Panc1 (cell line): ENCODE measurements at regions not wholly inside any gene's neighbourhood (a gene's known extent, or its start where the extent isn't known, plus 50 kb on each side); places are given as distances from the start of the nearest gene placed in this dataset.

Experiments used
- ATAC-seq: fragments of 200-7000 bp; cut with Tn5 transposase; 2 replicates; pipeline ENCODE4 v1.9.1; 2020; ENCODE audit warnings: mild to moderate bottlenecking, moderate library complexity
- BruUV-seq: library from RNA; stranded (reverse); fragments of 400-500 nt; replicated peaks from 2 replicates; lab custom pipeline; 2021; lab: Mats Ljungman, UMichigan
- CTCF ChIA-PET: fragments of 300-600 bp; sonication (Branson Sonifier 250); formaldehyde crosslinking; loops from one replicate; lab custom pipeline; 2022; ENCODE audit warnings: antibody characterized with exemption; lab: Charles Lee
- POLR2A ChIA-PET: fragments of 300-600 bp; sonication (Branson Sonifier 250); formaldehyde crosslinking; loops from one replicate; lab custom pipeline; 2022; ENCODE audit warnings: antibody characterized with exemption; lab: Charles Lee
- DNase-seq: peaks from one replicate; pipeline ENCODE4 v3.0.0-alpha.2; 2010; ENCODE audit warnings: low read depth, low spot score
- H3K27ac ChIP-seq: 2 replicates; pipeline ENCODE4 v1.5.1; 2011; ENCODE audit warnings: mild to moderate bottlenecking, low read length, inconsistent platforms
- H3K27me3 ChIP-seq: fragments of 200-500 bp; sonication (Bioruptor generic); 2 replicates; pipeline ENCODE4 v1.6.0; 2014; ENCODE audit warnings: low read length, inconsistent platforms; ENCODE audit not compliant: control insufficient read depth, insufficient read depth
- H3K36me3 ChIP-seq: fragments of 200-500 bp; sonication (Bioruptor generic); 2 replicates; pipeline ENCODE4 v1.5.1; 2014; ENCODE audit warnings: inconsistent platforms, mild to moderate bottlenecking, low read length, moderate library complexity; ENCODE audit not compliant: control insufficient read depth, insufficient read depth
- H3K4me1 ChIP-seq: 2 replicates; pipeline ENCODE4 v1.5.1; 2011; ENCODE audit warnings: inconsistent platforms, mild to moderate bottlenecking, low read length, moderate library complexity; ENCODE audit not compliant: control insufficient read depth, insufficient read depth
- H3K4me3 ChIP-seq, 2 experiments: 2 replicates each; pipeline ENCODE4 v1.5.1; 2011 to 2012; ENCODE audit warnings: low read depth in 2 of 2, low read length in 2 of 2, mild to moderate bottlenecking in 2 of 2, inconsistent platforms in 1 of 2, moderate library complexity in 1 of 2
- H3K9me3 ChIP-seq: fragments of 200-500 bp; sonication (Bioruptor generic); 2 replicates; pipeline ENCODE4 v1.5.1; 2014; ENCODE audit warnings: low read depth, mild to moderate bottlenecking, inconsistent platforms, low read length, moderate library complexity; ENCODE audit not compliant: control insufficient read depth, insufficient read depth
- POLR2AphosphoS5 ChIP-seq: IDR thresholded peaks from 2 replicates; pipeline ENCODE4 v1.6.1; 2012; ENCODE audit warnings: mild to moderate bottlenecking, low read depth, low read length, moderate library complexity
- REST ChIP-seq, 2 experiments: IDR thresholded peaks; 2 replicates each; pipeline ENCODE4 v1.6.1; 2011 to 2012; ENCODE audit warnings: low read depth in 2 of 2, control low read depth in 1 of 2, low read length in 1 of 2, mild to moderate bottlenecking in 1 of 2, moderate library complexity in 1 of 2; ENCODE audit not compliant: insufficient read depth in 1 of 2
- SIN3A ChIP-seq: IDR thresholded peaks from 2 replicates; pipeline ENCODE4 v1.6.1; 2012; ENCODE audit warnings: low read depth, mild to moderate bottlenecking, low read length, moderate library complexity, borderline replicate concordance; ENCODE audit not compliant: insufficient read depth
- TCF7L2 ChIP-seq: IDR thresholded peaks from 2 replicates; pipeline ENCODE4 v1.6.1; 2011; ENCODE audit warnings: mild to moderate bottlenecking, low read depth, low read length, inconsistent platforms
- in situ Hi-C: cut with HindIII; loops from 2 replicates; pipeline ENCODE4 v1.10.0; 2016; ENCODE audit warnings: low sequenced_read_pairs, low pct_unique_long_range_greater_than_20kb
- intact Hi-C: fragments of 100-400 bp; cut with micrococcal nuclease; formaldehyde crosslinking; loops from one replicate; pipeline ENCODE4 v1.10.0; 2022; ENCODE audit not compliant: unreplicated experiment
- TF ChIP-seq, protein P1 (sequence below): fragments of 450-650 bp; IDR thresholded peaks from 2 replicates; pipeline ENCODE4 v1.5.1; 2017; ENCODE audit warnings: mild to moderate bottlenecking

DNA sequence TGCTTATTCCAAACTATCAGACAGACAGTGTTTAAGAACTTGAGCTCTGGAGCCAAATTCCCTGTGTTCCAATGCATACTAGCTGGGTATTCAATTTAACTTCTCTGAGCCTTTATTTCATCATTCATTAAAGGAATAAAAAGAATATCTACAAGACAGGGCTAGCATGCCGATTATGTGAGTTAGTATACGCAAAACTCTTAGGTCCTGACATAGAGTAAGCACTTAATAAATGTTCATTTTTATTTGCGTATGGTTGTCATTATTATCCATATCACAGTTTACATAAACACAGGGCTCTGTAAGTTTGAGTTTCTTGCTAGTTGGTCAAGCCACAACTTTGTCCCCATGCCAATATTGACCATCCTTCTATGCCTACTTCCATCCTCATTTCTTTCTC is 161.5 kb downstream of the NUAK1 start:
- no peaks in the 10 kb centered on the region for H3K4me1 ChIP-seq
- no peaks in the 10 kb centered on the region for H3K27me3 ChIP-seq
- H3K9me3 ChIP-seq = no peaks in the 10 kb centered on the region
- POLR2A ChIA-PET = no interaction called here
- ATAC-seq (no peak), DNase-seq (no peak)
- no peaks in the 10 kb centered on the region for H3K36me3 ChIP-seq
- CTCF ChIA-PET = no interaction called here
- TF ChIP-seq POLR2AphosphoS5 (no peak), TCF7L2 (no peak), REST (IDR thresholded peaks at IDR 0.05; ENCODE audit: insufficient read depth in 1 of 2, low read depth in 2 of 2, low read length in 1 of 2) (no peak), SIN3A (no peak)
- TF ChIP-seq, protein P1, sequence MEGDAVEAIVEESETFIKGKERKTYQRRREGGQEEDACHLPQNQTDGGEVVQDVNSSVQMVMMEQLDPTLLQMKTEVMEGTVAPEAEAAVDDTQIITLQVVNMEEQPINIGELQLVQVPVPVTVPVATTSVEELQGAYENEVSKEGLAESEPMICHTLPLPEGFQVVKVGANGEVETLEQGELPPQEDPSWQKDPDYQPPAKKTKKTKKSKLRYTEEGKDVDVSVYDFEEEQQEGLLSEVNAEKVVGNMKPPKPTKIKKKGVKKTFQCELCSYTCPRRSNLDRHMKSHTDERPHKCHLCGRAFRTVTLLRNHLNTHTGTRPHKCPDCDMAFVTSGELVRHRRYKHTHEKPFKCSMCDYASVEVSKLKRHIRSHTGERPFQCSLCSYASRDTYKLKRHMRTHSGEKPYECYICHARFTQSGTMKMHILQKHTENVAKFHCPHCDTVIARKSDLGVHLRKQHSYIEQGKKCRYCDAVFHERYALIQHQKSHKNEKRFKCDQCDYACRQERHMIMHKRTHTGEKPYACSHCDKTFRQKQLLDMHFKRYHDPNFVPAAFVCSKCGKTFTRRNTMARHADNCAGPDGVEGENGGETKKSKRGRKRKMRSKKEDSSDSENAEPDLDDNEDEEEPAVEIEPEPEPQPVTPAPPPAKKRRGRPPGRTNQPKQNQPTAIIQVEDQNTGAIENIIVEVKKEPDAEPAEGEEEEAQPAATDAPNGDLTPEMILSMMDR = no peak
- intact Hi-C loops = no loop called here
- no TSS peak for BruUV-seq
- H3K27ac ChIP-seq = no peak overlapping the region
- no peak overlapping the region for H3K4me3 ChIP-seq
- in situ Hi-C loops = no loop called here

DNA sequence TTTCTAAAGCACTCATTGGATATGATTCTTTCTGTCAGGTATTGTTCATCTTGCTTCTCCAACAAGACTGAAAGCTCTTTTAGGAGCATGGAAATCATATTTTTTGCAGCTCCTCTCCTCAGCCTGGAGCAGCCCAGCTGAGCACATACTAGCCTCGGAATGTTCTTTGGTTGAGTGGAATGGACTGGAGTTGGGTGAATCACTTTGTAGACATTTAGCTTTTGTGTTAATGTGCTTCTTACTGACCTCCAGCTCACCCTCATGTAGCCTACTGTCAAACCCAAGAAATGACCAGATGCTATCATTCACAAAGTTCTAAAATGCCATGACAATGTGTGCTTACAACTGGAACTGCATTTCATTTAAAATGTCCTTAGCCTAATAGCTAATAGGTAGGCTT is 161.1 kb downstream of the NUAK1 start:
- ATAC-seq (no peak), DNase-seq (no peak)
- H3K27me3 ChIP-seq = no peaks in the 10 kb centered on the region
- no peak overlapping the region for H3K4me3 ChIP-seq
- H3K27ac ChIP-seq = no peak overlapping the region
- CTCF ChIA-PET = no interaction called here
- in situ Hi-C loops = no loop called here
- H3K36me3 ChIP-seq = no peaks in the 10 kb centered on the region
- no peaks in the 10 kb centered on the region for H3K9me3 ChIP-seq
- POLR2A ChIA-PET = no interaction called here
- intact Hi-C loops = no loop called here
- BruUV-seq = no TSS peak
- no peaks in the 10 kb centered on the region for H3K4me1 ChIP-seq
- TF ChIP-seq, protein P1 = no peak
- TF ChIP-seq REST (IDR thresholded peaks at IDR 0.05; ENCODE audit: insufficient read depth in 1 of 2, low read depth in 2 of 2, low read length in 1 of 2) = no peak
- no peak for TF ChIP-seq SIN3A
- no peak for TF ChIP-seq TCF7L2
- TF ChIP-seq POLR2AphosphoS5 = no peak
